HG02763 (cell line): ENCODE measurements at regions not wholly inside any gene's neighbourhood (a gene's known extent, or its start where the extent isn't known, plus 50 kb on each side); places are given as distances from the start of the nearest gene placed in this dataset.

ENCODE experiments used
- ATAC-seq: cut with Tn5 transposase; IDR thresholded peaks from one replicate; pipeline ENCODE4 v1.9.1; 2021; ENCODE audit warnings: mild to moderate bottlenecking, moderate library complexity; ENCODE audit not compliant: unreplicated experiment

DNA sequence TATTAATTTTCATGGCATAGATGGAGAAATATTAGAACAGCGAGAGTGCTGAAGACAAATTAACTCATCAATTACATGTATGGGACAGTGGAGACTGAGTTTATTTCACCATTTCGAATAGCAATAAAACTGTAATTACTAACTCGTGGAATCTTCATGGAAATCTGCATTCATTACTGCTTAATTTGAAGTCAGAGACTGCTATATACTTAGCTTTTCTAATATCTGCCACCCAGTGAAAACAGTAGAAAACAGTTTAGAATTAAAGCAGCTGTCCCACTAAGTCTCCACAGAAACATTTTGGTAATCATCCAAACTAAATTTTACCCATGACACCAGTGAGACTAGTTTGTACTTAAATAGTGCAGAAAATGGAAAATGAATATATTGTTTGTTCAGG is 56.8 kb downstream of the IZUMO3 start:
- no peak for ATAC-seq

DNA sequence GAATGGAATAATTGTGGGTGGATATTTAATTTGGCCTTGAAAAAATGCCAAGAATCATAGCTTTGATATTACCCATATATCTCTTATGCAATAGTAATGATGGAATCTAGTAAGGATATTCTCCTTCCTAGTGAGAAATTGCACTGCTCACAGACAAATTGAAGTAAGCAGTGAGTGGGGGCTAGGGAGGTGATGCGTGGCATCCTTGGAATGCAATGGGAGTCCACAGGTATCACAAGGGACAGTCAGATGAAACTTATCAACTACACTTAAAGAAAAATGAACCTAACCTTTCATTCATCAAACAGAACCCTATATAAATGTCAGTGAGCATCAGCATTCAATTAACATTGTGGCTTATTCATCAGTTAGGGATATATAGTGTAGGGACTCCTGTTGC is 57.8 kb downstream of the IZUMO3 start:
- no peak for ATAC-seq

DNA sequence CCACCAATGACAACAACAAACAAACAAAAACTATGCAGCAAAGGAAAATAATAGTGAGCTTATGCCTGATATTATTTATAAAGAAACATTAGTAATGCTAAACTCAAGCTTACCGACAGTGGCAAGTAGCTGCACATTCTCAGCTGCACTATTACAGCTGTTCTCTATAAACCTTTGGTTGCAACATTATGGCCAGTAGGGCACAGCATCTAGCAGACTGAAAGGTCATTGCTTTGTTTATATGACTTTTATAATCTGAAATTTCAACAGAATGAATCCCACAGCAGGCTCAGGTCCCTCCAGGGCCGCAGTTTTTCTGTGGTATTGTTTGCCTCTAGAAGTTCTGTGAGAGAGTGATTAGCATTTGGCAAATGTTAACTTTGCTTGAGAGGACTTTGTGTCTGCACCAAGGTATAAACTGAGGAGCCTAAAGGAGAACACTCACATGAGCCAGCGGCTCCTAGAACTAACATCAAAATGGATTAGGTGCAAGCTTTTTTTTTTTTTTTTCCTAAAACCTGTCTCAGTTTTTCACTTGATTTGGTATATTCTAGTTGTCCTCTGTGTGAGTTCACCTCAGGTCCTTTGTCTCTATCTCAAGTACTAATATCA is 58.3 kb downstream of the IZUMO3 start:
- no peak for ATAC-seq

DNA sequence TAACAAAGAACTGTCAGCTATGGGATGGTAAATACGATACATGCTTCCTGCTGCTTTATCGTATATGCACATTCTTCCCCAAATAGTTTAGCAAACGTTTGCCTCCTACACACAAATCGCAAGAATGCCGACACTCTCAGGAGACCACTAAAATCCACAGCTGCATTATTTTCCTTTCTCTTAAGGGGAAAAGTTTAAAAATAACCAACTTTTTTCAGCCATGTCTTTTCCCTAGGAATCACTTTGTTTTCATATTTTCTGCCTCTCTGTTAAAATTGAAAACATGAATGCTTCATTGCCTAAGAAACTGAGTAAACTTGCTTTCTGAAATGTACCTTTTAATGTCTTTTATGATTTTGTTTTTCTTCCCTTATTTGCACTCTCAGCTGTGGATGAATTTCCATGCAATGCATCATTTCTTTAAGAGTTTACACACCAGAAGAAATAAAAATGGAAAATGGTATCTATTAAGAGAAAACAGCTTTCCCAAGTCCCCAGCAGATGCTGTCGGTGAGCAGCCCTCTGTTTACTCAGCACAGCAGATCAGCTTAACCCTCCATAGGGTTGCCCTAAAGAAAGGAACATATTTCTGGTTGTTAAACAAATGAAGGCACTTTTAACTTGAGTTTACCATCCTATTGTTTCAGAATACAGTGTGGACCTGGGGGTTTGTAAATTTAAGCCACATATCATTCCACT is 66.2 kb downstream of the IZUMO3 start:
- no peak for ATAC-seq

DNA sequence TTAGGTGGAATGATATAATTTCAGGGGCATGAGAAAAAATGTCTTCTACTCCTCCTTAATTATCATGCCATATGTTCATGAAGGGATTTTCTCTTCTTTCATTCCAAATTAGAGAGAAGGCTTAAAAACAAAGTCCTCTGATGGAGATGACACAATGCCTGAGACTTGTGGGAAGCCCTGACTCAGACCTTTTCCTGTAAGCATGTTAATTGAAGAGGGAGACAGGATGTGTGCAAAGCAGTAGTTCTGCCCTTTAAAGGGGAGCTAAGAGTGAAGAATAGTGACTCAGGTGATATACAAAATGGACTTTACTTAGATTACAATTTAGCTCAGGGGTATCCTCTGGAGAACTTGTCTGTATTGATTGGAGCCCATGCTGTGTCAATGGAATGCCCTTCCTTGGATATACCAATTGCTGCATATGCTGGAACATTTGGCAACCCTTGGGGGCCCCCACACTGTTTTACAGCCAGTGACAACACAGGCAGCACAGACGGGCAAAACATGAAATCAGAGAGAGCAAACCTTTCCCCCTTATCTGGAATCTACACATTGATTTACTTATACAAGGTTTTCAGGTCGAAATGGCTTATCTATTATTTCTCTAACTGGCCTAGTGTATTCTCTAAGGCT is 81.3 kb downstream of the IZUMO3 start:
- ATAC-seq = no peak

DNA sequence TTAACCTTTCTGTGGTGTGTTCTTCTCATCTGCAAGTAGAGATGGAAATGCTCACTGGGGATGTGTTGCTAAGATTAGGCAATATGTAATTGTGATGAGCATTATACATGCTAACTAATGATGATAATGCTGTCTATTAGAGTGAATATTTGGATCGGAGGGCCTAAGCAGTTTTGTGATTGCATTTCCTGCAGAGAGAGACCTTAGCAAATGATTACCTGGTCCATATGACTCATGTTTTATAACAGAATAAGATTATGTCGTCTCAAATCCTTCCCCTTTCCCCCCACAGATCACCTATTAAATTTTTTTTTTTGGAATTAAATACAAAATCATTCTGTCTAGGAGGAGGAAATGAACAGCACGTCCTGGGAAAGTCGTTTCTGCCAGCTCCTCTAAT is 82.7 kb downstream of the IZUMO3 start:
- ATAC-seq = no peak

DNA sequence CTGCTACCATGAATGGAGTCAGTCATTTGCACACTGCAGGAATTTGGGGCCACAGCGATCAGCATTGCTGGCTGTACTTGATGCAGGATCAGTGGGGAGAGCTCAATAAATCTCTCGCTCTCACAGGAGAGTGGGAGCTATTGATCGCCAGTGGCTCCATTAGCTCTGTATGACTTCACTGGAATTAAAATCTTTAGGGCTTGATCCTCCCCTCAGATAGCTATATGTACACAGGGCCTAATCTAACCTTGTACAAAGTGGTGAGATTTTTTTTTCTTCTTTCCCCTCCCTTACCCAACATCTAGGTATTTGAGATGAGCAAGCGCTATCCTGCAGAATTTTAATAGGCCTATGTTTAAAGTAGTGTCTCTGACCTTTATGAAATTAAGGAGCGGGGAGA is 84.9 kb downstream of the IZUMO3 start:
- no peak for ATAC-seq

DNA sequence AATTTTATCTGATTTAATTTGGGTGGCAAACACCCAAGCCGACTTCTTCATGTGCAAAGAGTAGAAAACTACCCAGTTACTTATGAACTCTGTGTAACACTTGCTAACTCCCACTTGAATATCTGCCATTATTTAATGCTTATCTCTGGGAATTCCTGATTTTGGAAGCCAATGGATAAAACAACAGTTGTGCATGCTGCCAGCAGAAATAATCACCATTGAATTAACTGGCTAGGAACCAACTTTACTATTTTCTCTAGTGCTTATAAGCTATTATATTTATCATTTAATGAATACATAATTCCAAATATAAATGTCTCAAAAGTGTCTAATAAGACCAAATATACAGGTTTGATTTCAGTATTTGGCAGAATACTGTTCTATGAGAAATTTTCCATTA is 85.7 kb downstream of the IZUMO3 start:
- no peak for ATAC-seq

DNA sequence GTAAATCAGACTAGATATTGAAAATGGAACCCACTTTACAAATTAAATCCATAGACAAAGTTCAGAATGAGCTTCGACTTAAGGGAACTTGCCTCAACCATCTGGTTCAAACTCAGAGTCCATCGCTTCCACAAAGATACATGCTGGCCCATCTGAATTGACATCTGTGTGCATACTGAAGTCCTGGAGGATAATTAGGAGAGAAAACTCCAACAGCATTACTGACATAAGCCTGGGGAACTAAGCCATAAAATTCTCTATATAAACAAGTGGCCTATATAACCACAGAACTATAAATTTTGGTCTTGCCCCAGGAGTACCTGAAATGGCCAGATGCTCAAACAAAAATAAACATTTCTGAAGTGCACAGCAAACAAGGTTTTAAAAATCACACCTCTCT is 94.4 kb downstream of the IZUMO3 start:
- no peak for ATAC-seq

DNA sequence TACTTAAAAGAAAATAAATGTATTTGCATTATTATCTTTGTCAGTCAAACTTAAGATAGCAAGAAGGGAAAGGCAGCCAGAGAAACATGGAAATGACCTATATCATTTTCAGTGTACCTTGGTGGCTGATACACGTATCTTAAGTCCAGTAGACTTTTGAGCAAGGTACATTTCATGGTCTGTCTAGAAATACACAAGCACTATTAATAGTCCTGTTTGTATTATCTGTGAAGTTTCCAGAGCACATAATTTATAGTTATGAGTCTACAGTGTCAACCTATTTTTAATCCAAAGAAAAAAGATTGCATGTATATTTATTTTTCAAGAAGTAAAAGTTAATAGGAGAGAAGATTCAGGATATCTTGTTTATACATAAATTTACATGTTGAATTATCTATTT is 95.7 kb downstream of the IZUMO3 start:
- no peak for ATAC-seq

DNA sequence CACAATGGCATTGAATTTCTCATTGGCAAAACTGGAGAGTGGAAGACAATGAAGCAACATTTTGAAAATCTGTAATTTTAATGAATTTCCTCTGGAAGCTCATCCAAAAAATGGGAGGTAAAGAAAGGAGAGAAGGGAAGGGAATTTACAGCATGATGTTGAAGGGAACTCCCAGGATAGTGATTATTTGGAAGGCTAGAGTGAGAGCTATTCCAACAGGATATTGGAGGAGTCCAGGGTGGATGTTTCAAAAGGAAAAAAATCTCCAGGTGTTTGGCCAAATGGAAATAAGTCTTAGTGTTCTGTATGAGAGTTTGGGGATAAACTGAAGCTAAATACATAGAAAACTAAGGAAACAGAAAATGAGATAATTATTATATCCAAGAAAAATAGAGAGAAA is 106.2 kb downstream of the IZUMO3 start:
- no peak for ATAC-seq

DNA sequence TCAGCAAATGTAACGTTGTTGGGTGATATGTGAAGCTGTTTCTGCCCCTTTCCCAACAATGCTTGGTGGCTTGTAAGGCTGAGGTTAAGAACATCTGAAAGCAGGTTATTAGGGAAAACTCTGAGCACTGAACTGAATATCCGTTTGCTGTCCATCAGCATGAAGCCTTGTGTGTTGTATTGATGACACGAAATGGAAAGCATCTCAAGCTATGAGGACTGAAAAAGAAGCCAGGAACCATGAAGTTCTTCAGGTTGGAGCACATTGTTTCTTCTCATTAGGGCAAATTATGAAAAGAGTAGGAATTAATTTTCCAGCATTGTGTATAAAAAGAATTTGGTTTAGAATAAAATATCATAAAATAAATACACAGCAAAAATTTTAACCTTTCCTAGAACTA is 106.8 kb downstream of the IZUMO3 start:
- ATAC-seq = no peak

DNA sequence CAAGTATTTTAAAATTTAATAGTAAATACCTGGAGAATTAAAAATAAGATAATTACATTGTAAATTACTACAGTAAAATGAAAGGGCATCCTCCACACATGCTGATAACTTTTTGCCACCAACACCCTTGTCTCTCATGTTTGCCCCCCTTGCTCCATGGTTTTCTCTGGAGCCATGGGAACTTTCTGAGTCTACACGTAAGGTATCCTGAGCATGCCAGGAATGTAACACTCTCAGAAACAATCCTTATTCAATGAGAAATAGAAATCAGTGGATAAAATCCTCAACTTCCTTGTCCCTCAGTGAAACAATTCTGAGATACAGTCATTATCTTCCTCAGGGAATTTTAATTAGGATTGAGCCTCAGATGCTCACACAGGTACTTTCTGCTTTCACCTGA is 108.9 kb downstream of the IZUMO3 start:
- ATAC-seq = no peak

DNA sequence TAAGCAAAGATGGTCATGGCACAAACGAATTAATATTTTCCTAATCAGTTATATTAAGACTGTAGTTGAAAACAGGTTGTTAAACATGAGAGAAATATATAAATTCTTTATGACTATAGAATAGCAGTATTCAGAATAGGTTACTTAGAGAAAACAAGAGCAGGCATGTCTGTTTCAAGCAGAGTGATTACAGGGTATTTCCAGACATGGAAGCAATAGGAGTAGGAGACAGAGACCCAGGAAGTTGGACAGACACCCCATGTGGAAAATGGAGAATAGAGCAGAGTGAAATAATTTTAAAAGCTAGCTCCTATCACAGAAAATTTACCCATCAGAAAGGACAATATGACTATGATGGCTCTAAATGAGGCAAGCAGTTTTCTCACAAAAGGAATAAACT is 111.5 kb downstream of the IZUMO3 start:
- ATAC-seq = no peak

DNA sequence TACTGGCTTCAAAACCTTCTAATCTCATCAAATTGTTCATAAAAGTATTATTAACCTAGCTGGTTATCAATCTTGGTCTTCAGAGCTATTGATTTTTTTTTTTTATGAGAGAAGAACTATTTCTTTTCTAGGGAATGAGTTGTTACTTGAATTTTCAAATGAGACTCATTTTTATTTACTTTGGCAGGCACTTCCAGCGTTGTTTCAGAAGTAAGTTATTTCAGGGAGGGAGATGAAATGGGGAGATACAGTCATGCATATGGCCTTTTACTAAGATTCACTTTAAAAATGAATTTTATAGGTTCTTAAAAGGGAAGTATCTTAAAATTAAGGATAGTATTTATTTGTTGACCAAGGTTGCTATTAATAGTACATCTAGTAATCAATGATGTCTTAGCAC is 129.6 kb downstream of the IZUMO3 start:
- ATAC-seq = no peak

DNA sequence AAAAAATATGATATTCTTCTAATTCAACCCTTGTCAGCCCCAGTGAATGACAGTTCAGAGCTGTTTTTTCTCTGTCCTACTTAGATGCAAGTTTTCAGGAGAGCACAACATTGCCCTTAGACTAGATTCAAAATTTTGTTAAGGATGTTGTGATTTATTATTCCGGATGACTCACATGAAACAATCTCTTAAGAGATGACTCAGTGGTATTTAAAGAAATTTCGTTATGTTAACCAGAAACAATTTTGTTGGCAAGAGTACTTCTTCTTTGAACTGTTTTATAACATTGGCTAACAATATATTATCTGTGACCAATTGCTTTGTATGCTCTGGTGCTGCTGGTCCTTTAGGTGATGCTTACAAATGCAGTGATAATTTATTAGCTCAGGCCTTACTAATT is 132.0 kb downstream of the IZUMO3 start:
- no peak for ATAC-seq

DNA sequence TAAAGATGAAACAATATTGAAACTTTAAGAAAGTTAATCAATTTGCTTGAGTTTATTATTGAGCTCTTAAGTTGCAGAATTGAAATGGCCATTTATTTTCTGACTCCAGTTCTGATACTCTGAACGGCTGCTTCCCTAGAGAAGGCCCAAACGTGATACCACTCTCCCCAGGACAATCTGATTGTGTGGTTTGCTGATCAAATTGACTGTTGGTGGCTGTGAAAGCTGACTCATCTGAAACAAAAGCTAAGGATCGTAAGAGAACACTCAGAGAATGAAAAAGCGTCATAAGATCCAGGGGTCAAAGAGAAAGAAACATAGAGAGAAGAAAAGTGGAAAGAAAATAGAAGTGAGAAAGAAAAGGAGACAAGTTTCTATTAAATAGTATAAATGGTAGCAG is 147.2 kb downstream of the IZUMO3 start:
- no peak for ATAC-seq

DNA sequence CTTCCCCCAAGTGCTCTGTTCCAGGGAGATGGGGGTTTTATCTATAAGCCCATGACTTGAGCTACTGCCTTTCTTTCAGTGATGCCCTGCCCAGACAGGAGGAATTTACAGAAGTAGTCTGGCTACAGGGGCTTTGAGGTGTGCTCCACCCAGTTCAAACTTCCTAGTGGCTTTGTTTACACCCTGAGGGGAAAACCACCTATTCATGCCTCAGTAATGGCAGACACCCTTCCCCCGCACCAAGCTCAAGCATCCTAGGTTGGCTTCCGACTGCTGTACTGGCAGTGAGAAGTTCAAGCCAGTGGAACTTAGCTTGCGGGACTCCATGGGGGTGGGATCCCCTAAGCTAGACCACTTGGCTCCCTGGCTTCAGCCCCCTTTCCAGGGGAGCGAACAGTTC is 154.6 kb downstream of the IZUMO3 start:
- no peak for ATAC-seq

DNA sequence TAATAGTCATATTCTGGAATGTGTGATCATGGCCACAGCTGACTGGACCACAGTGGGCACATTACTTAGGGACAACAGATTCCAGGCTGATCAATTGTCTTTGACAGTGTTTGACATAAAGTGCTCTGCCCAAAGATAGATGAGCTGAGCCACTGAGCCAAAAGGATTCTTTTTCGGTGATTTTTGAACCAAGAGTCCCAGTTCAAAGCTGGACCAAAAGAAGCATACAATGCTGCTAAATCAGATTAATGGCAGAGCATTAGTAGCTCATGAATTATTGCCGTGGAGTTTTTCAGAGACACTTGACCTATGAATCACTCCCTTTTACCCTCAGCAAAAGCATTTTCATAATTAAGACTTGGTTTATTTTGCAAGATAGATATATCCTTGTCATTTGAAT is 160.6 kb downstream of the IZUMO3 start:
- no peak for ATAC-seq

DNA sequence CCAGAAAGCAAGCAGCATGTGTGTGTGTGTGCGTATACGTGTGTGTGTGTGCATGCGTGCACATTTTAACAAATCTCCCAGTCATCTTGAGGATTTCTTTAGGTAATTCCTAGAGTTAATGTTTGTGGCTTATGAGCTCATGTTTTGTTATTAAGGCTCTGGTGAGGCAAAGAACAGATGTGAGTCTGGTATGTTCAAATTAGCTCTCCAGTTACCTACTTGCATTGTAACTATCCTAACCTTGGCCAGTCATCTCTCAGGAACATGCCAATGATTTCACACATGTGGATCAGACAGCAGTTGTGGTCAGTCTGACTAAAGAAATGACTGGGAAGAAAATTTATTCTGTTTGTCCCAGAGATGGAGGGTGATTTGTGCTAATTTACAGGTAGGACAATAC is 163.1 kb downstream of the IZUMO3 start:
- ATAC-seq = no peak

DNA sequence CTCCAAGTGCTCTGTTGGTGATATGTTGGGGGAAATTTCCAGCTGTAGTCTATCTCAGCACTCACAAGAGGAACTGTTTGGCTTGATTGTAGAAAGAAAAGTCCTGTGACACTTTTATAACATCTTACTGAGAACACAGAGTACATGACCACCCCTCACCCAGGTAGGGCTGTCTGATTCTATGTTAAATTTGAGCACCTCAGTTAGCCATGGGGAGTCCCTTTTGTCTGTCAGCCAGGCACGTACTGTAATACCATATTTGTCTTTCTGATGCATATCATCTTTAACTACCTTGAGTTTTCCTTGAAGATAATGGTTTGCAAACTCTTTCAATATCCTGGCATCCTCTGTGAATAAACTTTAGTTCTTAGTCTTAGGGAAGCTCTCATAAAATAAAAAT is 164.5 kb downstream of the IZUMO3 start:
- ATAC-seq = no peak

DNA sequence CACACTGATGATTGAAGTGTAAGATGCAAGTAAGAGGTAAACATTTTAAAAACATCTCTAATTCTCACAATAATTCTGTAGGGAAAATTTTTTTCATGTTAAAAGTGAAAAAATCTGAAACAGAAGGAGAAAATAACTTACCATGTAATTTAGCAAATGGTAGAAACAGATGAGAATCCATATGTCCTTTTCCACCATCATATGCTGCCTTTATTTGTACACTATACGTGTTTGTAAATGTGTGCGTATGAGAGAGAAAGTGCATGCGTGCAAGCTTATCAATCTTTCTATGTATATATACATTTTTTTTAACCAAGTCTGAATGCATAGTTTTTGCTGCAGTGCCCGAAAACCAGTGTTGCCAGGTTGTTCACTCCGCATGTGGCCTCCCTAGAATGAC is 186.7 kb downstream of the IZUMO3 start:
- no peak for ATAC-seq

DNA sequence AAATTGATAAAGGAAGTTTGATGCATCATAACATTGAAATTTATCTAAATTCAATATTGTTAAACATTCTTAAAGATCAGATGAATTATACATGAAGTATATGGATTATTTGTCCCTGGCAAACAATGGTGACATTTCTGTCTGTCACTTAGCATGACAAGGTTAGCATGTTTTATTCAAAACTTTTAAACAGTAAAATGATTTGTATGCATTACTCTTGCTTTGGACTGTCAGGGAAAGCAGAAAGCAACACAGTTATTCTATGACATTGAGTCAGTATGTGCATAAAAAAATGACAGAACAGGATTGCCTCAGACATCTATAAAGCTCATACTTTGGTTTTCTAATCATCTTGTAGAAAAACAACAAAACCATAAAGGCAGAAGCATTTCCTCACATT is 193.7 kb downstream of the IZUMO3 start:
- ATAC-seq = no peak
